ENCODE measurements at regions not wholly inside any gene's neighbourhood (a gene's known extent, or its start where the extent isn't known, plus 50 kb on each side); places are given as distances from the start of the nearest gene placed in this dataset.
"Not testable (repeated sequence)": the region's sequence is repeated elsewhere in the genome, so short reads cannot be mapped to it uniquely, and the experiment has no call there.

- H3K36me3 ChIP-seq (ENCODE audit: control insufficient read depth, insufficient read depth, low read length) = peaks cover 57% of the 10 kb centered on the region
- H3K9me3 ChIP-seq (ENCODE audit: control insufficient read depth, insufficient read depth, low read length) = no peaks in the 10 kb centered on the region
- H3K27ac ChIP-seq (ENCODE audit: low read depth, low read length) = peak overlapping the region; percentile 7
- H3K4me3 ChIP-seq (ENCODE audit: low read depth, low read length) = peak overlapping the region; percentile 22; the same call in 1 of the 2 replicates
- H3K4me1 ChIP-seq (ENCODE audit: control insufficient read depth, insufficient read depth, low read length) = peaks cover 58% of the 10 kb centered on the region
- H3K9ac ChIP-seq (ENCODE audit: low read depth, low read length) = no peak overlapping the region
- no peaks in the 10 kb centered on the region for H3K27me3 ChIP-seq (ENCODE audit: control insufficient read depth, insufficient read depth, low read length)
Measured at GRCh38 chr13:55573565-55573964, 1567.2 kb upstream of the PRR20A start.

DNA sequence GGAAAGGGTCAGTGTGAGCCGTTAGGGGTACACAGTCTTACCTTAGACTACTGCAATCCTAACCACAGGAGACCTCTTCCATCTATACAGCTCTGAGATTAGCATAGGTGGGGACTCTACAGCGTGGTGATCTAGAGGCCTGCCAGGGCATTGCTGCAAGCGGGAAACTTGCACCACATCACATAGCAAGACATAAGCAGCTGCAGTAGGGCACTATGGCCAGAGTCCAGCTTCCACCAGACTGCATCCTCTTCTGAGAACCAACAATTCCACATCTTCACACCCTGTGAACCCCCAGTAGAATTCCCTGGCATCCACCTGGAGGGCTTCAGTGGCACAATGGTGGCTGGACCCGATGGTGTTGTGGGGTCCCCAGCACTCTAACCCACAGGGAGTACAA lies 1564.3 kb upstream of the PRR20A start:
- no peaks in the 10 kb centered on the region for H3K27me3 ChIP-seq (ENCODE audit: control insufficient read depth, insufficient read depth, low read length)
- peak overlapping the region; percentile 54 for H3K9ac ChIP-seq (ENCODE audit: low read depth, low read length)
- peak overlapping the region; percentile 74 for H3K27ac ChIP-seq (ENCODE audit: low read depth, low read length)
- peak overlapping the region; percentile 60 for H3K4me3 ChIP-seq (ENCODE audit: low read depth, low read length)
- peaks cover 58% of the 10 kb centered on the region for H3K4me1 ChIP-seq (ENCODE audit: control insufficient read depth, insufficient read depth, low read length)
- peaks cover 76% of the 10 kb centered on the region for H3K36me3 ChIP-seq (ENCODE audit: control insufficient read depth, insufficient read depth, low read length)
- H3K9me3 ChIP-seq (ENCODE audit: control insufficient read depth, insufficient read depth, low read length) = no peaks in the 10 kb centered on the region

- Histone ChIP-seq H3K9ac (ENCODE audit: low read depth, low read length) (peak overlapping the region; percentile 54), H3K4me3 (ENCODE audit: low read depth, low read length) (peak overlapping the region; percentile 60), H3K4me1 (ENCODE audit: control insufficient read depth, insufficient read depth, low read length) (peaks cover 52% of the 10 kb centered on the region), H3K36me3 (ENCODE audit: control insufficient read depth, insufficient read depth, low read length) (peaks cover 79% of the 10 kb centered on the region), H3K27ac (ENCODE audit: low read depth, low read length) (peak overlapping the region; percentile 74), H3K27me3 (ENCODE audit: control insufficient read depth, insufficient read depth, low read length) (no peaks in the 10 kb centered on the region), H3K9me3 (ENCODE audit: control insufficient read depth, insufficient read depth, low read length) (no peaks in the 10 kb centered on the region)
Measured at GRCh38 chr13:55577082-55577846, 1563.5 kb upstream of the PRR20A start.

DNA sequence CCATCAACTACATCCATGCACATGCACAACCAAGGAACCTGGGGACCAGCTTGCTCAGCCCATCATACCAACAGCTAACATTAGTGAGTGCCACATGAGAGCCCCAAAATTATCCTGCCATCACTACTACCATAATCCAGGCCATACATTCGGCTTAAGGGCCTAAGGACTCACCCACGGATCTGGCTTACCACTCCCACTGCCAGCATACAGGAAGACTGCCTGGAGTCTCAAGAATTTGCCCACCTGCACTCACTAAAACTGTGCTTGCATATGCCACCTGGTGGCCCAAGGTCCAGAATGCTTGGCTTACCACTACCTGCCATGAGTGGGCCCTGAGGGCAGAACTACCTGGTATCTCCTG lies 1562.9 kb upstream of the PRR20A start:
- Histone ChIP-seq H3K4me3 (ENCODE audit: low read depth, low read length) (peak overlapping the region; percentile 60), H3K27me3 (ENCODE audit: control insufficient read depth, insufficient read depth, low read length) (no peaks in the 10 kb centered on the region), H3K4me1 (ENCODE audit: control insufficient read depth, insufficient read depth, low read length) (peaks cover 46% of the 10 kb centered on the region), H3K9ac (ENCODE audit: low read depth, low read length) (peak overlapping the region; percentile 54), H3K9me3 (ENCODE audit: control insufficient read depth, insufficient read depth, low read length) (no peaks in the 10 kb centered on the region), H3K36me3 (ENCODE audit: control insufficient read depth, insufficient read depth, low read length) (peaks cover 75% of the 10 kb centered on the region), H3K27ac (ENCODE audit: low read depth, low read length) (peak overlapping the region; percentile 74)

- Histone ChIP-seq H3K4me1 (ENCODE audit: control insufficient read depth, insufficient read depth, low read length) (peaks cover 29% of the 10 kb centered on the region), H3K9ac (ENCODE audit: low read depth, low read length) (peak overlapping the region; percentile 98), H3K27ac (ENCODE audit: low read depth, low read length) (peak overlapping the region; percentile 45)
Measured at GRCh38 chr13:55582294-55582693, 1558.4 kb upstream of the PRR20A start.

GRCh38 chr13:55583953-55584593 lies 1556.6 kb upstream of the PRR20A start:
- peaks cover 23% of the 10 kb centered on the region for H3K4me1 ChIP-seq (ENCODE audit: control insufficient read depth, insufficient read depth, low read length)
- peaks cover 17% of the 10 kb centered on the region for H3K36me3 ChIP-seq (ENCODE audit: control insufficient read depth, insufficient read depth, low read length)
- H3K27me3 ChIP-seq (ENCODE audit: control insufficient read depth, insufficient read depth, low read length) = no peaks in the 10 kb centered on the region
- peak overlapping the region; percentile 90 for H3K27ac ChIP-seq (ENCODE audit: low read depth, low read length)
- no peaks in the 10 kb centered on the region for H3K9me3 ChIP-seq (ENCODE audit: control insufficient read depth, insufficient read depth, low read length)
- H3K9ac ChIP-seq (ENCODE audit: low read depth, low read length) = peak overlapping the region; percentile 74
- H3K4me3 ChIP-seq (ENCODE audit: low read depth, low read length) = peak overlapping the region; percentile 53

More at GRCh38 chr13:55582294-55582693, 1558.4 kb upstream of the PRR20A start:
- H3K36me3 ChIP-seq (ENCODE audit: control insufficient read depth, insufficient read depth, low read length) = peaks cover 31% of the 10 kb centered on the region
- not testable (repeated sequence) for H3K9me3 ChIP-seq (ENCODE audit: control insufficient read depth, insufficient read depth, low read length); H3K27me3 ChIP-seq (ENCODE audit: control insufficient read depth, insufficient read depth, low read length)
- peak overlapping the region; percentile 87 for H3K4me3 ChIP-seq (ENCODE audit: low read depth, low read length)

DNA sequence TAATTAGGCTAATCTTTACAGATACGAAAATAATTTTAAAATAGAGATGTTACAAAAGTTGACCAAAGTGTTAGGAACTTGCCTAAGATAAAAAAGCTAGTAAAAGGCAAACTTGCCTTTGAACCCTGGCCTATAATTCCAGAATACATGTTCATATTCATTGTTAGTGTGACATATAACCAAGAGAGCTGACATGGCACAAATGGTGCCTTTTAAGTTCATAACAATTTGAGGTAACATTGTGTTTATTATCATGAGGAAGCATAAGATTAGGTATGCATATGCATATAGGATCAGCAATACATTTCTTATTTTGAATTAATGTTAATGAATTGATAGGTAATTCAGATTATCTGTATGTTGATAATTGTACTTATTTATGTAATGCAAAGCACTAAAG lies 1537.9 kb upstream of the PRR20A start:
- no peaks in the 10 kb centered on the region for H3K9me3 ChIP-seq (ENCODE audit: control insufficient read depth, insufficient read depth, low read length)
- H3K4me3 ChIP-seq (ENCODE audit: low read depth, low read length) = no peak overlapping the region
- H3K27me3 ChIP-seq (ENCODE audit: control insufficient read depth, insufficient read depth, low read length) = no peaks in the 10 kb centered on the region
- H3K4me1 ChIP-seq (ENCODE audit: control insufficient read depth, insufficient read depth, low read length) = no peaks in the 10 kb centered on the region
- H3K9ac ChIP-seq (ENCODE audit: low read depth, low read length) = no peak overlapping the region
- H3K36me3 ChIP-seq (ENCODE audit: control insufficient read depth, insufficient read depth, low read length) = no peaks in the 10 kb centered on the region
- H3K27ac ChIP-seq (ENCODE audit: low read depth, low read length) = no peak overlapping the region

DNA sequence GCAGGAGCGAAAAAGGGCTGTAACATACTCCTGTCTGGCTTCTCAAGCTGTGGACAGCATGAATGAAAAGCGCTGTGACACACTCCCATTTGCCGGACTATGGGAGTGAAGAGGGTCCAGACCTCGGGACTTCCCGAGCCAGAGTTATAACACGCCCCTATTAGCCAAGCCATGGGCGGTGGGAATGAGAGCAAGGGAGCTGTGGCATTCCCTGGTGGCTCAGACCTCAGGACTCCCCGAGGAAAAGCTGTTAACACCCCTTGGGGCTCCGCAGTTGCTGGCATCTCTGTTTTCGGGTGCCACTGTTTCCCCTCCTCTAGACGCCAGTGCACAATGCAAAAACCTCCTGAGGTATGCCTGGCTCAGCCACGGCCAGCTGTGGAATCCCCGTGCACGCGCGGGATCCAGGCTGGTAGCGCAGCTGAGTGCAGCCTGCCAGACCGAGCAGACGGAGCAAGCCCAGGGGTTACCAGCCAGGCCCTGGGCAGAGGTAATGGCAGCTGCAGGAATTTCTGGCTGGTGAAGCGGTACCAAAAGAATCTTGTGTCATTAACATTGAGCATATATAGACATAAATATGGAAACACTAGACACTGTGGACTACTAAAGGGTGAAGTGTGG lies 1534.6 kb upstream of the PRR20A start:
- Histone ChIP-seq H3K9me3 (ENCODE audit: control insufficient read depth, insufficient read depth, low read length) (no peaks in the 10 kb centered on the region), H3K4me3 (ENCODE audit: low read depth, low read length) (no peak overlapping the region)

GRCh38 chr13:55613429-55614187 lies 1527.1 kb upstream of the PRR20A start:
- no peaks in the 10 kb centered on the region for H3K36me3 ChIP-seq (ENCODE audit: control insufficient read depth, insufficient read depth, low read length)
- H3K9me3 ChIP-seq (ENCODE audit: control insufficient read depth, insufficient read depth, low read length) = no peaks in the 10 kb centered on the region
- H3K4me1 ChIP-seq (ENCODE audit: control insufficient read depth, insufficient read depth, low read length) = peaks cover 8% of the 10 kb centered on the region; the same call in 1 of the 2 replicates

More for the DNA sequence above, 1534.6 kb upstream of the PRR20A start:
- no peak overlapping the region for H3K9ac ChIP-seq (ENCODE audit: low read depth, low read length)
- H3K4me1 ChIP-seq (ENCODE audit: control insufficient read depth, insufficient read depth, low read length) = no peaks in the 10 kb centered on the region
- no peaks in the 10 kb centered on the region for H3K27me3 ChIP-seq (ENCODE audit: control insufficient read depth, insufficient read depth, low read length)
- H3K36me3 ChIP-seq (ENCODE audit: control insufficient read depth, insufficient read depth, low read length) = no peaks in the 10 kb centered on the region
- no peak overlapping the region for H3K27ac ChIP-seq (ENCODE audit: low read depth, low read length)

DNA sequence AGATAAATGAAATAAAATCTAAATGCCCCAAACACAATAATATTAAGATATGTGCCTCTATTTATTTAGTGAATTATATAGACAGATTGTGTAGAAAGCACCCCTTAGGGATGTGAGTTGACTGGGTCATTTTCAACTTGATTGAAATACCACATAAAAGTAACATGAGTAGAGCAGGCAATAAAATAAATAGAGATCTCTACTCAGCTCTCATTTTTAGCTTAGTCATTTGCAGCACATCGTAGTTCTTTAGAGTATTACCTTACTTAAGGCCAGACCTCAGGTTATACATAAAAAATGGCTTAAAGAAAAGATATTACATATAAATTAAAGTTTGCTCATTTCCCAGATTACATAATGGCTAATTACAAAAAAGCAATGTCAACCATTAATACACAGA lies 1525.6 kb upstream of the PRR20A start:
- Histone ChIP-seq H3K4me3 (ENCODE audit: low read depth, low read length) (no peak overlapping the region), H3K27ac (ENCODE audit: low read depth, low read length) (no peak overlapping the region), H3K27me3 (ENCODE audit: control insufficient read depth, insufficient read depth, low read length) (no peaks in the 10 kb centered on the region), H3K9me3 (ENCODE audit: control insufficient read depth, insufficient read depth, low read length) (no peaks in the 10 kb centered on the region), H3K4me1 (ENCODE audit: control insufficient read depth, insufficient read depth, low read length) (peaks cover 8% of the 10 kb centered on the region; the same call in 1 of the 2 replicates), H3K9ac (ENCODE audit: low read depth, low read length) (no peak overlapping the region), H3K36me3 (ENCODE audit: control insufficient read depth, insufficient read depth, low read length) (no peaks in the 10 kb centered on the region)

More at GRCh38 chr13:55613429-55614187, 1527.1 kb upstream of the PRR20A start:
- Histone ChIP-seq H3K27ac (ENCODE audit: low read depth, low read length) (no peak overlapping the region), H3K4me3 (ENCODE audit: low read depth, low read length) (no peak overlapping the region), H3K27me3 (ENCODE audit: control insufficient read depth, insufficient read depth, low read length) (no peaks in the 10 kb centered on the region), H3K9ac (ENCODE audit: low read depth, low read length) (no peak overlapping the region)
